Thoracic aorta (tissue), 2 donors: ENCODE measurements at regions not wholly inside any gene's neighbourhood (a gene's known extent, or its start where the extent isn't known, plus 50 kb on each side); places are given as distances from the start of the nearest gene placed in this dataset.

Experiments
- ATAC-seq: fragments of 150-250 bp; one replicate; pipeline ENCODE4 v1.8.0; 2017; ENCODE audit warnings: low read depth; ENCODE audit not compliant: insufficient number of reproducible peaks, low FRiP score
- DNase-seq: peaks from one replicate; pipeline ENCODE4 v3.0.0-alpha.2; 2020; ENCODE audit warnings: low spot score
- H3K27ac ChIP-seq, 2 donors: fragments of 200-600 bp; sonication (generic); 1 replicate in 1 of 2; 2 replicates in 1 of 2; pipeline ENCODE4 v1.5.1; 2016; ENCODE audit warnings: mild to moderate bottlenecking in 2 of 2, moderate library complexity in 2 of 2
- H3K27me3 ChIP-seq: fragments of 200-600 bp; sonication (generic); replicated peaks from 2 replicates; pipeline ENCODE4 v1.6.0; 2016; ENCODE audit warnings: mild to moderate bottlenecking; ENCODE audit not compliant: insufficient read depth
- H3K36me3 ChIP-seq: fragments of 200-600 bp; sonication (generic); one replicate; pipeline ENCODE4 v1.5.1; 2016
- H3K4me1 ChIP-seq, 2 donors: fragments of 200-600 bp; sonication (generic); 1 replicate in 1 of 2; 2 replicates in 1 of 2; pipeline versions ENCODE4 v1.5.1 to v1.6.0; 2016; ENCODE audit warnings: low read depth in 2 of 2, mild to moderate bottlenecking in 1 of 2; ENCODE audit not compliant: control insufficient read depth in 1 of 2
- H3K4me3 ChIP-seq: fragments of 200-600 bp; sonication (generic); 2 replicates; pipeline ENCODE4 v1.5.1; 2016; ENCODE audit warnings: mild to moderate bottlenecking
- H3K9me3 ChIP-seq: fragments of 200-600 bp; sonication (generic); 2 replicates; pipeline ENCODE4 v1.5.1; 2016
- CTCF ChIP-seq: fragments of 200-600 bp; sonication (generic); IDR thresholded peaks from one replicate; pipeline ENCODE4 v1.5.1; 2019; ENCODE audit warnings: antibody characterized with exemption

GRCh38 chr3:40810813-40811212 is 286.1 kb downstream of the ZNF621 start:
- TF ChIP-seq CTCF = no peak
- H3K4me3 ChIP-seq = no peak overlapping the region
- peaks cover 7% of the 10 kb centered on the region for H3K9me3 ChIP-seq
- DNase-seq (no peak), ATAC-seq (no peak)
- H3K36me3 ChIP-seq = no peaks in the 10 kb centered on the region
- no peak overlapping the region for H3K27ac ChIP-seq
- no peaks in the 10 kb centered on the region for H3K4me1 ChIP-seq
- no peaks in the 10 kb centered on the region for H3K27me3 ChIP-seq

- no peak for TF ChIP-seq CTCF
- no peak for ATAC-seq
- Histone ChIP-seq H3K9me3 (no peaks in the 10 kb centered on the region), H3K4me3 (no peak overlapping the region), H3K4me1 (no peaks in the 10 kb centered on the region), H3K36me3 (no peaks in the 10 kb centered on the region), H3K27ac (no peak overlapping the region), H3K27me3 (no peaks in the 10 kb centered on the region)
- no peak for DNase-seq
These were observed 292.3 kb downstream of the ZNF621 start for GRCh38 chr3:40817017-40817416.

GRCh38 chr3:40821315-40821714 is 296.6 kb downstream of the ZNF621 start:
- Histone ChIP-seq H3K27ac (no peak overlapping the region), H3K9me3 (no peaks in the 10 kb centered on the region), H3K4me1 (no peaks in the 10 kb centered on the region), H3K36me3 (no peaks in the 10 kb centered on the region), H3K4me3 (no peak overlapping the region), H3K27me3 (no peaks in the 10 kb centered on the region)
- ATAC-seq (no peak), DNase-seq (no peak)
- no peak for TF ChIP-seq CTCF

- Histone ChIP-seq H3K27ac (no peak overlapping the region), H3K9me3 (no peaks in the 10 kb centered on the region), H3K27me3 (no peaks in the 10 kb centered on the region), H3K4me3 (no peak overlapping the region), H3K4me1 (no peaks in the 10 kb centered on the region), H3K36me3 (no peaks in the 10 kb centered on the region)
- DNase-seq (no peak), ATAC-seq (no peak)
- TF ChIP-seq CTCF = no peak
These were observed 302.5 kb downstream of the ZNF621 start for GRCh38 chr3:40827226-40827625.

GRCh38 chr3:40827942-40828688 is 303.4 kb downstream of the ZNF621 start:
- no peaks in the 10 kb centered on the region for H3K27me3 ChIP-seq
- DNase-seq = peak; percentile 7

More at GRCh38 chr3:40827942-40828688, 303.4 kb downstream of the ZNF621 start:
- H3K36me3 ChIP-seq = no peaks in the 10 kb centered on the region
- no peaks in the 10 kb centered on the region for H3K4me1 ChIP-seq
- ATAC-seq = peak; percentile 55
- no peak overlapping the region for H3K27ac ChIP-seq
- H3K9me3 ChIP-seq = no peaks in the 10 kb centered on the region
- no peak for TF ChIP-seq CTCF
- peak overlapping the region; percentile 5 for H3K4me3 ChIP-seq
